H9 (cell line): ENCODE measurements at regions not wholly inside any gene's neighbourhood (a gene's known extent, or its start where the extent isn't known, plus 50 kb on each side); places are given as distances from the start of the nearest gene placed in this dataset.

Experiments
- DNase-seq: peaks from one replicate; pipeline ENCODE4 v3.0.0-alpha.2; 2017
- H2AFZ ChIP-seq: one replicate; pipeline ENCODE4 v1.6.1; 2013; ENCODE audit warnings: mild to moderate bottlenecking, low read length, control low read depth, moderate library complexity
- H2AK5ac ChIP-seq: 2 replicates; pipeline ENCODE4 v1.6.1; 2013; ENCODE audit warnings: low read length, control low read depth, mixed read lengths; ENCODE audit not compliant: insufficient read length
- H2BK120ac ChIP-seq: one replicate; pipeline ENCODE4 v1.6.1; 2013; ENCODE audit warnings: low read depth, mild to moderate bottlenecking, low read length, control low read depth, inconsistent platforms; ENCODE audit not compliant: poor library complexity, severe bottlenecking
- H2BK12ac ChIP-seq: 2 replicates; pipeline ENCODE4 v1.6.1; 2013; ENCODE audit warnings: low read length, control low read depth, mixed read lengths, low read depth; ENCODE audit not compliant: insufficient read length
- H2BK15ac ChIP-seq: 2 replicates; pipeline ENCODE4 v1.6.1; 2013; ENCODE audit warnings: low read depth, low read length, control low read depth
- H2BK20ac ChIP-seq: one replicate; pipeline ENCODE4 v1.6.1; 2013; ENCODE audit warnings: low read depth, mild to moderate bottlenecking, low read length, control low read depth, inconsistent platforms; ENCODE audit not compliant: poor library complexity, severe bottlenecking
- H2BK5ac ChIP-seq: 2 replicates; pipeline ENCODE4 v1.6.1; 2013; ENCODE audit warnings: low read length, control low read depth, mixed read lengths; ENCODE audit not compliant: insufficient read length
- H3K14ac ChIP-seq: 2 replicates; pipeline ENCODE4 v1.6.1; 2013; ENCODE audit warnings: low read length, control low read depth; ENCODE audit not compliant: insufficient read depth
- H3K18ac ChIP-seq: 2 replicates; pipeline ENCODE4 v1.6.1; 2013; ENCODE audit warnings: low read depth, mild to moderate bottlenecking, mixed read lengths, low read length, control low read depth; ENCODE audit not compliant: insufficient read length
- H3K23ac ChIP-seq: 2 replicates; pipeline ENCODE4 v1.6.1; 2013; ENCODE audit warnings: low read length, control low read depth, mixed read lengths, low read depth; ENCODE audit not compliant: insufficient read length
- H3K23me2 ChIP-seq: 2 replicates; pipeline ENCODE4 v1.6.1; 2013; ENCODE audit warnings: low read depth, mild to moderate bottlenecking, mixed read lengths, low read length, control low read depth; ENCODE audit not compliant: insufficient read length, poor library complexity, severe bottlenecking
- H3K27ac ChIP-seq: 2 replicates; pipeline ENCODE4 v1.5.1; 2013; ENCODE audit warnings: low read length, control low read depth, mixed read lengths, low read depth; ENCODE audit not compliant: insufficient read length
- H3K27me3 ChIP-seq: 2 replicates; pipeline ENCODE4 v1.6.1; 2013; ENCODE audit warnings: low read length, control low read depth, inconsistent platforms; ENCODE audit not compliant: insufficient read depth
- H3K4ac ChIP-seq: 2 replicates; pipeline ENCODE4 v1.6.1; 2013; ENCODE audit warnings: low read depth, mild to moderate bottlenecking, control low read depth, inconsistent platforms, low read length, moderate library complexity
- H3K4me1 ChIP-seq: 2 replicates; pipeline ENCODE4 v1.6.1; 2013; ENCODE audit warnings: low read length, control low read depth, inconsistent platforms; ENCODE audit not compliant: insufficient read depth
- H3K4me2 ChIP-seq: 2 replicates; pipeline ENCODE4 v1.6.1; 2013; ENCODE audit warnings: low read length, control low read depth, mixed read lengths; ENCODE audit not compliant: insufficient read length, insufficient read depth
- H3K56ac ChIP-seq: 2 replicates; pipeline ENCODE4 v1.6.1; 2013; ENCODE audit warnings: low read depth, mild to moderate bottlenecking, mixed read lengths, low read length, control low read depth; ENCODE audit not compliant: insufficient read length
- H3K79me1 ChIP-seq: 2 replicates; pipeline ENCODE4 v1.6.1; 2013; ENCODE audit warnings: low read depth, mild to moderate bottlenecking, moderate library complexity, low read length, control low read depth, inconsistent platforms; ENCODE audit not compliant: insufficient read depth, poor library complexity, severe bottlenecking
- H3K79me2 ChIP-seq: 2 replicates; pipeline ENCODE4 v1.6.1; 2013; ENCODE audit warnings: low read length, control low read depth, inconsistent platforms; ENCODE audit not compliant: insufficient read depth
- H3K9ac ChIP-seq: 2 replicates; pipeline ENCODE4 v1.6.1; 2013; ENCODE audit warnings: low read length, control low read depth, mixed read lengths; ENCODE audit not compliant: insufficient read length; ENCODE audit errors: extremely low read depth
- H3K9me3 ChIP-seq: one replicate; pipeline ENCODE4 v1.6.1; 2013; ENCODE audit warnings: low read depth, low read length, inconsistent platforms; ENCODE audit not compliant: control insufficient read depth
- H3T11ph ChIP-seq: one replicate; pipeline ENCODE4 v1.6.1; 2013; ENCODE audit warnings: mild to moderate bottlenecking, low read length, control low read depth, inconsistent platforms
- H4K20me1 ChIP-seq: one replicate; pipeline ENCODE4 v1.6.1; 2013; ENCODE audit not compliant: control insufficient read depth, insufficient read length, insufficient read depth
- H4K5ac ChIP-seq: 2 replicates; pipeline ENCODE4 v1.6.1; 2013; ENCODE audit warnings: low read depth, mild to moderate bottlenecking, mixed read lengths, low read length, control low read depth; ENCODE audit not compliant: insufficient read length
- H4K8ac ChIP-seq: replicated peaks from 2 replicates; pipeline ENCODE4 v1.6.1; 2013; ENCODE audit warnings: low read length, control low read depth, mixed read lengths, low read depth; ENCODE audit not compliant: insufficient read length
- H4K91ac ChIP-seq: 2 replicates; pipeline ENCODE4 v1.6.1; 2013; ENCODE audit warnings: low read depth, mild to moderate bottlenecking, moderate library complexity, mixed read lengths, low read length, control low read depth; ENCODE audit not compliant: insufficient read length
- H3K27ac Mint-ChIP-seq, 3 experiments: 2 replicates in 2 of 3; 3 replicates in 1 of 3; pipeline ENCODE4 v1.8.0; 2020 to 2021; ENCODE audit warnings: mixed read lengths in 3 of 3, mild to moderate bottlenecking in 1 of 3, moderate library complexity in 1 of 3
- H3K27me3 Mint-ChIP-seq: 2 replicates; pipeline ENCODE4 v1.8.0; 2021; ENCODE audit warnings: low read depth, mild to moderate bottlenecking, moderate library complexity, mixed read lengths
- H3K36me3 Mint-ChIP-seq, 3 experiments: 2 replicates in 2 of 3; 3 replicates in 1 of 3; pipeline ENCODE4 v1.8.0; 2020 to 2021; ENCODE audit warnings: low read depth in 3 of 3, mixed read lengths in 3 of 3; ENCODE audit not compliant: insufficient read depth in 1 of 3
- H3K4me1 Mint-ChIP-seq, 2 experiments: 2 replicates each; pipeline ENCODE4 v1.8.0; 2020; ENCODE audit warnings: mixed read lengths in 2 of 2
- H3K4me3 Mint-ChIP-seq, 2 experiments: 2 replicates in 1 of 2; 3 replicates in 1 of 2; pipeline ENCODE4 v1.8.0; 2020 to 2021; ENCODE audit warnings: mild to moderate bottlenecking in 2 of 2, mixed read lengths in 2 of 2, moderate library complexity in 1 of 2
- H3K9me3 Mint-ChIP-seq, 2 experiments: 2 replicates in 1 of 2; 3 replicates in 1 of 2; pipeline ENCODE4 v1.8.0; 2020; ENCODE audit warnings: mild to moderate bottlenecking in 2 of 2, mixed read lengths in 2 of 2, moderate library complexity in 1 of 2
- WGBS: extraction: QIAGEN DNeasy Blood & Tissue Kit; methylation state at CpG from one replicate; pipeline ENCODE4 v1.1.7; 2013; ENCODE audit warnings: missing lambda C conversion rate, low lambda C conversion rate, mixed read lengths; ENCODE audit not compliant: insufficient read length; ENCODE audit errors: extremely low coverage; 5-methylcytosine and 5-hydroxymethylcytosine counted together
- TF ChIP-seq, protein P1 (sequence below): fragments of 200-600 bp; sonication (generic); conservative IDR thresholded peaks from 3 replicates; pipeline ENCODE4 v1.8.0; 2021; ENCODE audit warnings: antibody characterized with exemption, mild to moderate bottlenecking

GRCh38 chr6:76532647-76533046 lies 460.2 kb upstream of the IMPG1 start:
- no peak overlapping the region for H3K18ac ChIP-seq
- H3K4me1 Mint-ChIP-seq = no peaks in the 10 kb centered on the region; a peak in 1 of 4 replicates
- WGBS = no CpG with 5 or more reads among the region's 2 CpGs

More at GRCh38 chr6:76532647-76533046, 460.2 kb upstream of the IMPG1 start:
- H4K91ac ChIP-seq = no peak overlapping the region
- TF ChIP-seq, protein P1, sequence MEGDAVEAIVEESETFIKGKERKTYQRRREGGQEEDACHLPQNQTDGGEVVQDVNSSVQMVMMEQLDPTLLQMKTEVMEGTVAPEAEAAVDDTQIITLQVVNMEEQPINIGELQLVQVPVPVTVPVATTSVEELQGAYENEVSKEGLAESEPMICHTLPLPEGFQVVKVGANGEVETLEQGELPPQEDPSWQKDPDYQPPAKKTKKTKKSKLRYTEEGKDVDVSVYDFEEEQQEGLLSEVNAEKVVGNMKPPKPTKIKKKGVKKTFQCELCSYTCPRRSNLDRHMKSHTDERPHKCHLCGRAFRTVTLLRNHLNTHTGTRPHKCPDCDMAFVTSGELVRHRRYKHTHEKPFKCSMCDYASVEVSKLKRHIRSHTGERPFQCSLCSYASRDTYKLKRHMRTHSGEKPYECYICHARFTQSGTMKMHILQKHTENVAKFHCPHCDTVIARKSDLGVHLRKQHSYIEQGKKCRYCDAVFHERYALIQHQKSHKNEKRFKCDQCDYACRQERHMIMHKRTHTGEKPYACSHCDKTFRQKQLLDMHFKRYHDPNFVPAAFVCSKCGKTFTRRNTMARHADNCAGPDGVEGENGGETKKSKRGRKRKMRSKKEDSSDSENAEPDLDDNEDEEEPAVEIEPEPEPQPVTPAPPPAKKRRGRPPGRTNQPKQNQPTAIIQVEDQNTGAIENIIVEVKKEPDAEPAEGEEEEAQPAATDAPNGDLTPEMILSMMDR = no peak
- H3K23ac ChIP-seq = no peak overlapping the region
- H2BK120ac ChIP-seq = no peak overlapping the region
- Mint-ChIP-seq H3K36me3 (peaks cover 0 to 4% (median 2%) of the 10 kb centered on the region in 3 experiments; a peak in 4 of 7 replicates), H3K9me3 (peaks cover 0 to 7% of the 10 kb centered on the region in 2 experiments; a peak in 3 of 5 replicates), H3K4me3 (no peak overlapping the region), H3K27ac (no peak overlapping the region), H3K27me3 (no peaks in the 10 kb centered on the region)
- H3K4me2 ChIP-seq = no peak overlapping the region
- H3K56ac ChIP-seq = no peak overlapping the region
- no peak overlapping the region for H2AK5ac ChIP-seq
- DNase-seq = no peak
- H2BK20ac ChIP-seq = no peak overlapping the region
- no peak overlapping the region for H3K14ac ChIP-seq
- H3K9me3 ChIP-seq = no peaks in the 10 kb centered on the region
- no peak overlapping the region for H2BK15ac ChIP-seq
- no peaks in the 10 kb centered on the region for H3K4me1 ChIP-seq
- no peak overlapping the region for H4K5ac ChIP-seq
- no peak overlapping the region for H3K4ac ChIP-seq
- no peaks in the 10 kb centered on the region for H3K79me2 ChIP-seq
- H3K27me3 ChIP-seq = no peaks in the 10 kb centered on the region
- H4K8ac ChIP-seq = no peak overlapping the region
- H3K23me2 ChIP-seq = no peaks in the 10 kb centered on the region
- no peak overlapping the region for H2BK5ac ChIP-seq
- H3K9ac ChIP-seq = no peak overlapping the region
- no peak overlapping the region for H2BK12ac ChIP-seq
- no peak overlapping the region for H3K27ac ChIP-seq
- H2AFZ ChIP-seq = no peak overlapping the region
- H3K79me1 ChIP-seq = no peaks in the 10 kb centered on the region
- no peaks in the 10 kb centered on the region for H4K20me1 ChIP-seq
- no peak overlapping the region for H3T11ph ChIP-seq
